HG02943 (cell line): ENCODE measurements at regions not wholly inside any gene's neighbourhood (a gene's known extent, or its start where the extent isn't known, plus 50 kb on each side); places are given as distances from the start of the nearest gene placed in this dataset.

ENCODE experiments used
- ATAC-seq: cut with Tn5 transposase; IDR thresholded peaks from one replicate; pipeline ENCODE4 v1.9.1; 2021; ENCODE audit warnings: mild to moderate bottlenecking, low read depth, moderate library complexity; ENCODE audit not compliant: unreplicated experiment

DNA sequence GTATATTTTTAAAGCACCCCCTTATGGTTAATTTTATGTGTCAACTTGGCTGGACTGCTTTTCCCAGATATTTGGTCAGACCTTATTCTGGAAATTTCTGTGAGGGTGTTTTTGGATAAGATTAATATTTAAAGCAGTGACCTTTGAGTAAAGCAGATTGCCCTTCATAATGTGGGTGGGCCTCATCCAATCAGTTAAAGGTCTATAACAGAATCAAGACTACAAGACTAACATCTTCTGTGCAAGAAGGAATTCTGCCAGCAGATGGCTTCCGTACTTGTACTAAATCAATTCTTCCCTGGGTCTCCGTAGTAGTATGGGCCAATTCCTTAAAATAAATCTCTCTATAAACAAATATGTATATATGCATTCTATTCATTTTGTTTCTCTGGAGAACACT lies 257.6 kb downstream of the ETNK1 start:
- ATAC-seq: no peak

- no peak for ATAC-seq
These were observed 268.9 kb downstream of the ETNK1 start for GRCh38 chr12:22893878-22894277.

- no peak for ATAC-seq
These were observed 274.2 kb downstream of the ETNK1 start for GRCh38 chr12:22899184-22899583.

DNA sequence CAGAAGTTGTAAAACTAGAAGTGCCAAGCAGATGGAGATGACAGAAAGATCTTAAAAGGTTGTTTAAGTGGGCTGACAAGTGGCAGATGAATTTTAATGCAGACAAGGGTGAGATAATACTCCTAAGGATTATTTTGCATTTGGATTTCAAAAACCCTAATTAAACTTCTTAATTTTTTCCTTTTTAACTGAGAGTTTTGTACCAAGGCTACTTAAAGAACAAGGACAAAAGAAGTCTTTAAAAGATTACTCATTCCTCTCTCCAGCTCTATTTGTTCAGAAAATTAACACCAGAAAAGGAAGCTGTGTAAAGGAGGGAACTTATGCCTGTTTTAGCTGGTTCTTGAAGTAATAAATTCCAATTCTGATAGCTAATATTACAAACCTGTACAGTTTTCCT lies 275.4 kb downstream of the ETNK1 start:
- ATAC-seq: no peak

- no peak for ATAC-seq
These were observed 279.5 kb downstream of the ETNK1 start for GRCh38 chr12:22904485-22904884.

GRCh38 chr12:22916241-22916640 lies 291.3 kb downstream of the ETNK1 start:
- no peak for ATAC-seq

DNA sequence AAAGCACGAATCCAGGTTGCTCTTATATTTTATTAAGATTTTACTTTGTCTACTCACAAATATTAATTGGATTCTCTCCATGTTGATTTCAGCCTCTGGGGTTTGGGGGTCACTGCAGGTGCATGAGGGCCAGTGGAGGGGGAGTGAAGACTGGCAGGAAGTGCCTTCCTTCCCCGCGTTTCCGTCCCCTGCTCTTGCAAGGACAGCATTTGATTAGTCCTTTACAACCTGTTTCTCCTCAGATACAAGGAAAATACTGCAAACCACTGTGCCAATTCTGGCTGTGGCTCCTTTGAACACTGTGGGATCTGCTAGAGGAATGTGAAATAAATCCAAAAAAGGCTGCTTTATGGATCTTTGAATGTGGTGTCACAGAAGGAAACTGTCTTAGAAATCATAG lies 291.8 kb downstream of the ETNK1 start:
- no peak for ATAC-seq

- no peak for ATAC-seq
These were observed 294.9 kb downstream of the ETNK1 start for GRCh38 chr12:22919883-22920282.

- no peak for ATAC-seq
These were observed 298.8 kb downstream of the ETNK1 start for GRCh38 chr12:22923768-22924167.

DNA sequence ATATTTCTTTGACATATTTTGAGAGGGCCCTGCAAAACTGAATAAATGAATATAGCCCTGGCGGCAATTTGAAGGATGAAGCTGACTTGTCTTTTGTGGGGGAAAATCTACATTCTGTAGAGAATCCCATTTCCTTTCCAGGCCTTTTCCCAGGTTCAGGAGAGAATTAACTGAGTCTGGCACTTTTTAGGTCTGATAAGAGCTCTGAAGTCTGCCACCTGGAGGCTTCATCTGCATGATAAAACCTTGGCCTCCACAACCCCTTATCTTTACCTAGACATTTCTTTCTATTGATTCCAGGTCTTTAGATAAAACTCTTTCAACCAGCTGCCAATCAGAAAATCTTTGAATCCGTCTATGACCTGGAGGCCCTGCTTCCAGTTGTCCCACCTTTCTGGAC lies 299.4 kb downstream of the ETNK1 start:
- ATAC-seq: no peak

DNA sequence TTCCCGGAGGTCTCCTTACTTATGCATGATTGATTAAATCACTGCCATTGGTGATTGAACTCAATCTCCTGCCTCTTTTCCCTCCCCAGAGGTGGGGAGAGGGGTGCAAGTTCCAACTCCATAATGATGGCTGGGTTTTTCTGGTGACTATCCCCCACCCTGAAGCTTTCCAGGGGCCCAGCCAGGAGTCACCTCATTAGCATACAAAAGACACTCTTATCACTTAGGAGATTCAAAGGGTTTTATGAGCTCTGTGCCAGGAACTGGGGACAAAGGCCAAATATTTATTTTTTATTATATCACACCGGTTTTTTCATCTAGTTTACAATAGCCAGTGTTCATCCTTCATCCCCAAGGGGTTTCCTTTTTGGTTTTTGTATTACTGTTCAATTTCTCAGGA lies 300.7 kb downstream of the ETNK1 start:
- ATAC-seq: no peak

DNA sequence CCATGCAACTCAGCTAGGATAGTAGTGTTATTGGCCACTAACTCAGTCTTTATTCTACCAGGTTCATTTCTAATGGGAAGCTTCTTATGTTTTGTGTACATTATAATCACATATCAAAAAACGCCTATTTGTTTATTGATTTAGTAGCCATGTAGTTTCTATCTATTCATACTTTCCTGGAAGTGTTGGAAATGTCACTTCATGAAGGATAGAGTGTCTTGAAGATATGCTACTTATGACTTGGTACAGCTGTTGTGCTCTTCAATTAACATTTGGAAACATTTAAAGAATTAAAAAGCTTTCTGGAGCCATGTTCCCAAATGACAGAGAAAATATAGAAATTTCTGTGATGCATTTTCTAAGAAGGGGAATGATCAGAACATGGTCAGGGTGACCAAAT lies 307.5 kb downstream of the ETNK1 start:
- no peak for ATAC-seq

GRCh38 chr12:22935090-22935489 lies 310.1 kb downstream of the ETNK1 start:
- no peak for ATAC-seq

DNA sequence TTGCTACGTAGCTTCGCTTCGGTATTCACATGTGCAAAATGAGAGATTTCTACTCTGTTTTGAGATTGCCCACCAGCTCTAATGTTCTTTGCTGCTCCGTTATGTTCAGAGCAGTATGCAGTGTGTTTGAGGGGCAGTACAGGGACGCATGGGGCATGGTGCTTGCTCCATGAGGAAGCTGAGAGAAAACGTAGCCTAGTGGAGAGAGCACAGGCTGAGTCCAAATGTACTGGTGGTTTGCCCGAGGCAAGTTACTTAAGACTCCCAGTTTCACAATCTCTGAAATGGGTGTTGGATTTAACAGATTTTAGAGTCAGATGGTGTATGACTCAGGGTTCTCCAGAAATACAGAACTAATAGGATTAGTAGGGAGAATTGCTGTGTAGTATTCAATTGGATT lies 310.5 kb downstream of the ETNK1 start:
- no peak for ATAC-seq

- no peak for ATAC-seq
These were observed 313.4 kb downstream of the ETNK1 start for GRCh38 chr12:22938323-22938722.

DNA sequence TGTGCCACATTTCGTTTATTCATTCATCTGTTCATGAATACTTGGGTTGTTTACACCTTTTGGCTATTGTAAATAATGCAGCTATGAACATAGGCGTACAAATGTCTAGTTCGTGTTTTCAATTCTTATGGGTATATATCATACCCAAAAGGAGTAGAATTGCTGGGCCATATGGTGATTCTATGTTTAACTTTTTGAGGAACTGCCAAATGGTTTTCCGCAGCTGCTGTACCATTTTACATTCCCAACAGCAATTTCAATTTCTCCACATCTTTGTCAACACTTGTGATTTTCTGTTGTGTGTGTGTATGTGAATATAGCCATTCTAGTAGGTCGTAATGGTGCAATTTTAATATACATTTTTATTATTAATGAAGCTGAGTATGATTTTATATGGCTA lies 326.2 kb downstream of the ETNK1 start:
- ATAC-seq: no peak

DNA sequence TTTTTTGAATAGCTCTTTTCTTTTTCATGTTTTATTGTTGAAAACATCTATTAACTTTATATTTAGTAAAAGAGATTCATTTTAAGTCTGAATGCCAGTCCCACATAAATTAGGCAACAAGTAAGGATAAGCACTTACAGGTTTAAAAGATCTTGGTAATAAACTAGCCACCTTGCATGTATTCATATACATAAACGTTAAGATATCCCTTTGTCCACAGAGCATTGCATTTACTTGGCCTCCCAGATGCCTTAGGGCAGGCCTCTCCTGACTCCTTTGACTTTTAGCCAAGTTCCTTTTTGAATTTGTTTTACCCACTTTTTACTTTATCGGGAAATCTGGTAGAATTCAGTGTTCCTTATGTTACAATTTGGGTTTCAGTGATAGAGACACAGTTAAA lies 331.7 kb downstream of the ETNK1 start:
- no peak for ATAC-seq

- no peak for ATAC-seq
These were observed 342.2 kb downstream of the ETNK1 start for GRCh38 chr12:22967171-22967570.

DNA sequence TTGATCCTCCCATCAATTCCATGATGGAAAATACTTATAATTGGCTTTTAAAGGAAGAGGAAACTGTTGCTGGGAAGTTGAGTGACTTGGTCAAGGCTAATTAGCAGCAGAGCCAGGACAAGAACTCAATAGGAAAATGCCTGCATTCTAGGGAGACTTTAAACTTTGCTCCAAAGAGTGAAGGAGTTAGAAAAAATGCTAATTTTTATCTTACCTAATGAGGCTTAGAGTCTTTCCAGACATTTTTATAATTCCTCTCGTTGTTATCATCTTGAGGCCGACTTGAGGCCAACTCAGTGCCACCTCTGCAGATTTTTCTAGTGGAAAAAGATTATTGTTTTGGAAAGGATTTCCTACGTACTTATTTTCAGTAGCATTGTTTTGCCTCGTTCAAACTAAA lies 344.6 kb downstream of the ETNK1 start:
- ATAC-seq: no peak

- no peak for ATAC-seq
These were observed 346.3 kb downstream of the ETNK1 start for GRCh38 chr12:22971247-22971646.

DNA sequence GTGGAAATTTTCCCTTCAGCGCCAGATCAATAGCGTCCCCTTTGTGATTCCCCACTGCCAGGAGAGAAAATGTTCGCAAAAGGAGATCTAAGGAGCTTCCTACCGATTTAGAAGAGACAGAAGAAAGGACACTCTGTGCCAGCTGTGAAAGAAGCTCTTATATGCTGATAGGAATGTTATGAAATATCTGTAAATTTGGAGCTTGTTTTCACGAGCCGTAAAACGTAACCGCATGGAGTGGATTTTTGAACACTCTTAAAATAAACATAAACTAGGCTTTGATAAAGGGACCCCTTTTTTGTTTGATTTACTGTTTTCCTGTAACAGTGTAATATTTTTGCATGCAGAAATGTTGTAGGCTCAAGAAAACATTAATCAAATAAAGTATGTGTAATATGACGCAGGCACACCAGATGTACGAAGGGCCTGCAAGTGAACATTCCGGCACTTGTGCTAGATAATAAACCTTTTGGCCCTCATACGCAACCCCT lies 346.8 kb downstream of the ETNK1 start:
- no peak for ATAC-seq

DNA sequence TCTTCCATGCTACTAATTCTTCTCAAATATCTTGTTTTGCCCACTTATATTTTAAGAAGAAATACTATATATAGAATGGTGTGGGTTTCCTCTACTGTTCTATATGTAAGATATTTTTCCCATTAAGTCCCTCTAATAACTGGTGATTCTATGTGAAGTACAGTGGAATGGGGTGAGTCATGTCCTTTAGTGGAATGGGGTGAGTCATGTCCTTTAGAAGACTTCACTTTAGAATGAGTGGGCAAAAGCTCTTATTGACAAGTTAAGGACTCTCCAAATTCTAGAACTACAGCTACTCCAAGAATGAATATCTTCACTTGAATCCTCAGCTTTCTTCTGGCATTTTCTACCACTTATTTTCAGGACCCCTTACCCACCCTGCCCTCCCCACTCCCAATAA lies 349.9 kb downstream of the ETNK1 start:
- ATAC-seq: no peak

- ATAC-seq: no peak
These were observed 354.0 kb downstream of the ETNK1 start for GRCh38 chr12:22978962-22979361.
